ENCODE measurements at regions not wholly inside any gene's neighbourhood (a gene's known extent, or its start where the extent isn't known, plus 50 kb on each side); places are given as distances from the start of the nearest gene placed in this dataset.
"Not testable (repeated sequence)": the region's sequence is repeated elsewhere in the genome, so short reads cannot be mapped to it uniquely, and the experiment has no call there.

- peaks cover 0 to 19% (median 8%) of the 10 kb centered on the region in 3 donors for H3K27me3 ChIP-seq
- TF ChIP-seq EP300 (IDR thresholded peaks at IDR 0.05): no peak
- no peak for TF ChIP-seq CTCF (IDR thresholded peaks at IDR 0.05)
- TF ChIP-seq POLR2AphosphoS5 (IDR thresholded peaks at IDR 0.05): no peak
- TF ChIP-seq POLR2A (IDR thresholded peaks at IDR 0.05): no peak
- 4 to 8% (median 6%) methylated on average over 3 of the region's 3 CpGs for WGBS, 5 donors
- intact Hi-C loops (cut with DNase I; ENCODE audit: low total_unique reads): no loop called here
- no peaks in the 10 kb centered on the region for H3K36me3 ChIP-seq
- H3K4me3 ChIP-seq: no peak overlapping the region
- no peak overlapping the region for H3K27ac ChIP-seq
- H3K9me3 ChIP-seq: no peaks in the 10 kb centered on the region
- peaks cover 0 to 8% (median 7%) of the 10 kb centered on the region in 4 donors for H3K4me1 ChIP-seq
- peak in 1 of 2 donors; percentile 68 for DNase-seq
These were observed 111.7 kb upstream of the CDK13 start for GRCh38 chr7:39838326-39838725.

- Histone ChIP-seq H3K4me1 (no peaks in the 10 kb centered on the region), H3K4me3 (no peak overlapping the region), H3K9me3 (no peaks in the 10 kb centered on the region), H3K36me3 (no peaks in the 10 kb centered on the region), H3K27ac (no peak overlapping the region), H3K27me3 (peaks cover 0 to 7% (median 0%) of the 10 kb centered on the region in 3 donors)
- DNase-seq: no peak
- intact Hi-C loops (cut with DNase I; ENCODE audit: low total_unique reads): no loop called here
- 59 to 72% (median 67%) methylated on average over 2 of the region's 2 CpGs for WGBS, 5 donors
- no peak for TF ChIP-seq POLR2AphosphoS5 (IDR thresholded peaks at IDR 0.05)
- no peak for TF ChIP-seq EP300 (IDR thresholded peaks at IDR 0.05)
- TF ChIP-seq POLR2A (IDR thresholded peaks at IDR 0.05): no peak
- no peak for TF ChIP-seq CTCF (IDR thresholded peaks at IDR 0.05)
These were observed 105.0 kb upstream of the CDK13 start for GRCh38 chr7:39845006-39845405.

GRCh38 chr7:39847227-39847626 lies 102.8 kb upstream of the CDK13 start:
- TF ChIP-seq POLR2AphosphoS5 (IDR thresholded peaks at IDR 0.05) (no peak), EP300 (IDR thresholded peaks at IDR 0.05) (no peak), CTCF (IDR thresholded peaks at IDR 0.05) (no peak), POLR2A (IDR thresholded peaks at IDR 0.05) (no peak)
- 51 to 67% (median 63%) methylated on average over 5 of the region's 5 CpGs for WGBS, 5 donors
- intact Hi-C loops (cut with DNase I; ENCODE audit: low total_unique reads): no loop called here
- H3K27me3 ChIP-seq: peaks cover 0 to 7% (median 0%) of the 10 kb centered on the region in 3 donors
- H3K36me3 ChIP-seq: no peaks in the 10 kb centered on the region
- no peak overlapping the region for H3K4me3 ChIP-seq
- no peaks in the 10 kb centered on the region for H3K9me3 ChIP-seq
- DNase-seq: no peak
- H3K4me1 ChIP-seq: no peaks in the 10 kb centered on the region
- H3K27ac ChIP-seq: no peak overlapping the region

GRCh38 chr7:39851466-39852045 lies 98.5 kb upstream of the CDK13 start:
- H3K4me1 ChIP-seq: peaks cover 0 to 6% (median 0%) of the 10 kb centered on the region in 4 donors
- H3K36me3 ChIP-seq: no peaks in the 10 kb centered on the region
- H3K27me3 ChIP-seq: peaks cover 0 to 6% (median 0%) of the 10 kb centered on the region in 3 donors
- intact Hi-C loops (cut with DNase I; ENCODE audit: low total_unique reads): no loop called here
- no peak overlapping the region for H3K4me3 ChIP-seq
- DNase-seq: no peak
- H3K27ac ChIP-seq: no peak overlapping the region
- no peak for TF ChIP-seq CTCF (IDR thresholded peaks at IDR 0.05)
- no peak for TF ChIP-seq POLR2A (IDR thresholded peaks at IDR 0.05)
- TF ChIP-seq EP300 (IDR thresholded peaks at IDR 0.05): no peak
- no peak for TF ChIP-seq POLR2AphosphoS5 (IDR thresholded peaks at IDR 0.05)
- no peaks in the 10 kb centered on the region for H3K9me3 ChIP-seq
- WGBS, 5 donors: 53 to 75% (median 64%) methylated on average over 2 of the region's 2 CpGs

GRCh38 chr7:39854616-39855324 lies 95.3 kb upstream of the CDK13 start:
- H3K36me3 ChIP-seq; H3K4me1 ChIP-seq; intact Hi-C loops (cut with DNase I; ENCODE audit: low total_unique reads); H3K27ac ChIP-seq; H3K9me3 ChIP-seq; H3K27me3 ChIP-seq; DNase-seq: not testable (repeated sequence)
- peak overlapping the region; percentile 33 to 46 (median 38) for H3K4me3 ChIP-seq
- 12 to 27% (median 16%) methylated on average over 21 to 35 of the region's 36 CpGs for WGBS, 5 donors

All from stomach (tissue), 8 donors.